HG03196 (cell line): ENCODE measurements at regions not wholly inside any gene's neighbourhood (a gene's known extent, or its start where the extent isn't known, plus 50 kb on each side); places are given as distances from the start of the nearest gene placed in this dataset.

ENCODE experiments used
- ATAC-seq: cut with Tn5 transposase; IDR thresholded peaks from one replicate; pipeline ENCODE4 v1.9.1; 2021; ENCODE audit not compliant: unreplicated experiment

- ATAC-seq: no peak
Observed at GRCh38 chr9:74303945-74304344, 193.2 kb upstream of the RORB start.

DNA sequence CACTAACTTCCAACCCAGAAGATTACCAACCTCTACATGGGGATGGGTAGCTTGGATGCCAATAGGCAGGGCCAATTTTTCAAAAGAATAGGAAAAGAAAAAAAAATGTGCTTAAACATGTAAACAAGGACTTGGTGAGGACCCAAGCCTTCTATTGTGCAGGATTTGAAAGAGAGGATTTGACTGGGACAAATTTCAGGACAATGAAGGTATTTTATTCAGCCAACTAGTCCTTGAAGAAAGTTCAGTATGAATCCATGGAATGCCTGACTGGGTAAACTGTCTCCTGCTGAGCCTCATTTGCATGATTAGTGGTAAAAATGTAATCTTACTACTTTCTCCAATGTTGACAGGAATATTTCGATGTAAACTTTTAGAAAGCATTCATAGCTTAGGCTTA lies 192.5 kb upstream of the RORB start:
- no peak for ATAC-seq

DNA sequence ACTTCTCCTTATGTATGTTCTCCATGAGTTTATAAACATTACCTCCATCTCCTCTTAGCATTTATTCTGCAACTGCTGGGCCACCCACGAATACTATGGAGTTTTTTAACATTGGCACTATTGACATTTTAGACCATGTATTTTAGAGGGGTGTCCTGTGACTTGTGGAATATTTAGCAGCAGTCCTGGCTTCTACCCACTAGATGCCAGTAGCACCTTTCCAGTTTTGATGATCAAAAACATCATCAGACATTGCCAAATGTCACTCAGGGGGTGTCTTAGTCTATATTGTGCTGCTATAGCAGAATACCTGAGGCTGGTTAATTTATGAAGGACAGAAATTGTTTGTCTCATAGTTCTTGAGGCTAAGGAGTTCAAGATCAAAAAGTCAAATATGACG lies 187.5 kb upstream of the RORB start:
- ATAC-seq: no peak

GRCh38 chr9:74317235-74317634 lies 179.9 kb upstream of the RORB start:
- ATAC-seq: no peak

GRCh38 chr9:74321396-74321795 lies 175.7 kb upstream of the RORB start:
- no peak for ATAC-seq

GRCh38 chr9:74322661-74323314 lies 174.3 kb upstream of the RORB start:
- no peak for ATAC-seq

GRCh38 chr9:74330487-74331214 lies 166.5 kb upstream of the RORB start:
- ATAC-seq: no peak

GRCh38 chr9:74331607-74332006 lies 165.5 kb upstream of the RORB start:
- no peak for ATAC-seq

GRCh38 chr9:74333384-74334032 lies 163.6 kb upstream of the RORB start:
- ATAC-seq: no peak

GRCh38 chr9:74334271-74334670 lies 162.9 kb upstream of the RORB start:
- ATAC-seq: no peak

DNA sequence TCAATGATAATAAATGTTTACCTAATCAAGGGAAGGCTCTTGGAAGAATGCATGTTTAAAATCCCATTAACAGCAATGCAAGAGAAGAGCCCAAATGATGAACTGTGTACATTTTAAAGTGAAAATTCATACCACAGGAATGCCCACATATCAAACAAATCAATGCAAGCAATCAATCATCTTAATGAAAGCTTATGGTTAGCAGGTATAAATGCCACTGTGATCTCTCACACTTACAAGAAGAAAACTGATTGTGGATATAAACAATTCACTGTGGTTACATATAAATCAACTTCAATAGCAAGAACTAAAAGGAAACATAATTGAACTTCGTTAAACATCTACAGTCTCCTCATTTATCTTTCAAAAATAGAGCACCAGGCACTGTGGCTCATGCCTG lies 161.0 kb upstream of the RORB start:
- ATAC-seq: no peak

DNA sequence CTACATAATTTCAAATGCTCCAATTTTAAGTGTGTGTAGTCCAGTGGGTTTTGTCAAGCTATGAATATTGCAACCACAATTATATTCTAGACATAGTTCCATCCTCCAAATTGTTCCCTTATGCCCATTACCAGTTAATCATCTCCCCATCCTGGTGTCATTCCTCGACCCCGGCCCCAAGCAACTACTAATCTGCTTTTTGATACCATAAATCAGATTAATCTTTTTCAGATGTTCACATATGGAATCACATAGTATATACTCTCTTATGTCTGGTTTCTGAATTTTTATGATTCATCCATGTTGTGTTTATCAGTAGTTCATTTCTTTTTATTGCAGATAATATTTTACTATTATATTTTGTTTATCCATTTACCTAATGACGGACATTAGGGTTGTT lies 148.4 kb upstream of the RORB start:
- ATAC-seq: no peak

GRCh38 chr9:74355107-74355506 lies 142.0 kb upstream of the RORB start:
- no peak for ATAC-seq

DNA sequence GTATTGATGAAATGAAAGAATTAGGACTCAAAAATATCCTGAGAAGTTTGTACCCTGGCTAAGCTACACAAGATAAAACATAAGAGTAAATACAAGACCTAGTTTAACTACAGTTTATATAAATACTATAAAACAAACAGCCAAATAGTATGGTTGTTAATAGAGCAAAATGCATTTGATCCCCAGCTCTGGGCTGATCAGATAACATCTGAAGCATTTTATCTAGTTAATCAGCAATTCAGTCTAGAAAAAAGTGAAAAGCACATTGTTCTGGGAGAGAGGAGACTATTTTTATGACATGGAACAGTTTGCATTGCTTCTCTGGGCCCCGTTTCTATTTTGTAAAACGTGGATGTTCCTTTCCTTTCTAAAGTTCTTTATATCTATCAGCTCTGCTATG lies 139.6 kb upstream of the RORB start:
- ATAC-seq: no peak

GRCh38 chr9:74358959-74359358 lies 138.2 kb upstream of the RORB start:
- no peak for ATAC-seq

GRCh38 chr9:74361508-74361907 lies 135.6 kb upstream of the RORB start:
- ATAC-seq: no peak

DNA sequence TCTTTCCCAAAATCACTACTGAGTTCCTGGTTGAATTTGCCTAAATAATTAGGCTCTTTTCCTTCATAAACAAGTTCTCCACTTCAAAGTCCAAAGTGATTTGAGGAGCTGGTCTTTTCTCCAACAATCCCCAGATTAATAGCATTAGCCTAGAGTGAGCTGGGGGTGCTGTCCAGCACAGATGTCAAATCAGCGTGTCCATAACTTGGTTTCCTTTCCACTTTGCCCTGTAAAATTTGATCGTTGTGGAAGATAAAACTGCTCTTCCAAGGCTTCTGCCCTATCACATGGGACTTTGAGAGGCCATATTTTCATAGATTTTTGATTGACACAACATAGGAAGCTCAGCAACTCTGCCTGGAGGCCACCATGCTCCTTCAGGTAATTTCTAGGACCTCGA lies 134.7 kb upstream of the RORB start:
- no peak for ATAC-seq

- no peak for ATAC-seq
Observed at GRCh38 chr9:74366111-74366510, 131.0 kb upstream of the RORB start.

DNA sequence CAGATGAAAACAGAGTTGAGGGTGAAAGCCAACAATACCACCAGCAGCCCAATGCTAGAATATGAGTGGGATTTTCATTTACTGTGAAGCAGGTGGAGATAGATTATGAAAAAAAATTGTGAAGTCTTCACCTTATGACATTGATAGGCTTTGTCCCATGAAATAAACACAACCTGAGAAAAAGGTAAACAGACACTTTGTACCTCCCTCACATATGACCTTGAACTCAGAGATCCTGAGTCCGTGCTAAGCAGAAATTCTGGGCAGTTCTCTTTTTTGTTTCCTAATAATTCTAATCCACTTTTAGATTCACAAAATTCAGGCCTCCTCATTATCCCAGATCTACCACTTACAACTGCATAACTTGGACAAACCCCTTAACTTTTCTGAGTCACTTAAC lies 127.3 kb upstream of the RORB start:
- ATAC-seq: no peak

DNA sequence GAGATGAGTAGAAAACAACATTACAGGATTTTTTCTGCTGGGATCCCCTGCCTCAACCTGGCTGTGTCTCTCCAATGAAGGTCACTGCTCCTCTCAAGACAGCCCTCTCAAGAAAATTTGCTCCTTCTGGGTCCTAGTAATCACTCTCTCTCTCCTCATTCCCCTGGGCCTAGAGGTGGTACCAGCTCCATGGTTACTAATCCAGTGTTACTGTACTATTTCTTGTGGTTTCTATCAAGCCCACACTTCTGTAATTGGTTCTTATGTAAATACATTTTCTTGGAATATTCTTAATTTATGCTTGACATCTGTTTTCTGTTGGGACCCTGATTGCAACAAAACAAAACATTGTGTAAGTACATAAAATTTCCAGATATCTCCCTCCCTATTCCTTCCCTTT lies 123.8 kb upstream of the RORB start:
- no peak for ATAC-seq

DNA sequence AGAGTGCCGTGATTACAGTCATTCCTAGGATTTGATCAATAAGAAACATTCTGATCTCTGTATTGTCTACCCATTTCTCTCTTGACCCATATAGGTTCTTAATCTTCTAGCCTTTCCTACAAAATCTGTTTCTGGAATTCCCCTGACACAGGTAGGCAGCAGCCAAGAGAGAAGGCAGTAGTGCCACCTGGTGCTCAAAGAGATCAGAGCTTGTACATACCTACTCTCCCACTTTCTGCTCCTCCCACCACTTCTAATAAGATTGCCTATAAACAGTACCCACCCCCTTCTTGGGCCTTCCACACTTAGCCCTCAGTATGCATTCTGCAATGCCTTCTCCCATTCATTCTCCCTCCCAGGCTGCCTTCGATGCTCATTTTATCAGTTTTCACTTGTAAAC lies 117.4 kb upstream of the RORB start:
- ATAC-seq: no peak

GRCh38 chr9:74391816-74392215 lies 105.3 kb upstream of the RORB start:
- ATAC-seq: no peak
